ENCODE measurements at regions not wholly inside any gene's neighbourhood (a gene's known extent, or its start where the extent isn't known, plus 50 kb on each side); places are given as distances from the start of the nearest gene placed in this dataset.

DNA sequence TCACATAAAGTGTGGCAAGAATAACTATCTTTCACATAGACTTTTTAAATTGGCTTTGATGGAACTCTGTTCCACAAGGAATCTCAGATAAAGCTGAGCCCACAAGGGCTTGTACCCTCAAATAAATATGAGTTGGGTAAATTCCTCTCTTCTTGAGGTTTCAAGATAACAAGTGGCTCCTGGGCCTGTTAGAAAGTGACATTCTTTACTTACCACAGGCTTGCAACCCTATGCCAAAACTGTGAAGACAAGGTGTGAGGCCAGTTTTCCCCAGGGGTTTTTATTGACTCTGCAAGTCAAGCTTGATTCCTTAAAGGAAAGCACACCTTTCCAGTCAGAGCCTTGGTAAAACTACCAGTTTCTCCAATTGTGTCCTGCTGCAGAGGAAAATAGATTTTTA is 664.8 kb upstream of the GJE1 start:
- Histone ChIP-seq H3K4me2 (no peak overlapping the region), H3K4me3 (no peak overlapping the region), H3K27me3 (ENCODE audit: insufficient read depth, low read depth) (no peaks in the 10 kb centered on the region), H3F3A (ENCODE audit: insufficient read depth, low read depth) (peaks cover 6% of the 10 kb centered on the region; the same call in 1 of the 2 replicates), H3K4me1 (replicated peaks; ENCODE audit: insufficient read depth) (peaks cover 11% of the 10 kb centered on the region), H2AFZ (0 out of 2 replicates have a peak overlapping the region, but pooled peaks have one; percentile 27), H3K36me3 (ENCODE audit: low read depth) (no peaks in the 10 kb centered on the region), H3K27ac (no peak overlapping the region), H4K20me1 (ENCODE audit: insufficient read depth) (no peaks in the 10 kb centered on the region), H3K9me3 (ENCODE audit: insufficient read depth, low read depth) (no peaks in the 10 kb centered on the region), H3K79me2 (ENCODE audit: low read depth) (no peaks in the 10 kb centered on the region), H3K9me2 (ENCODE audit: insufficient read depth) (no peaks in the 10 kb centered on the region)
- no TSS peak for BruUV-seq (replicated peaks)
- TF ChIP-seq, protein P1, sequence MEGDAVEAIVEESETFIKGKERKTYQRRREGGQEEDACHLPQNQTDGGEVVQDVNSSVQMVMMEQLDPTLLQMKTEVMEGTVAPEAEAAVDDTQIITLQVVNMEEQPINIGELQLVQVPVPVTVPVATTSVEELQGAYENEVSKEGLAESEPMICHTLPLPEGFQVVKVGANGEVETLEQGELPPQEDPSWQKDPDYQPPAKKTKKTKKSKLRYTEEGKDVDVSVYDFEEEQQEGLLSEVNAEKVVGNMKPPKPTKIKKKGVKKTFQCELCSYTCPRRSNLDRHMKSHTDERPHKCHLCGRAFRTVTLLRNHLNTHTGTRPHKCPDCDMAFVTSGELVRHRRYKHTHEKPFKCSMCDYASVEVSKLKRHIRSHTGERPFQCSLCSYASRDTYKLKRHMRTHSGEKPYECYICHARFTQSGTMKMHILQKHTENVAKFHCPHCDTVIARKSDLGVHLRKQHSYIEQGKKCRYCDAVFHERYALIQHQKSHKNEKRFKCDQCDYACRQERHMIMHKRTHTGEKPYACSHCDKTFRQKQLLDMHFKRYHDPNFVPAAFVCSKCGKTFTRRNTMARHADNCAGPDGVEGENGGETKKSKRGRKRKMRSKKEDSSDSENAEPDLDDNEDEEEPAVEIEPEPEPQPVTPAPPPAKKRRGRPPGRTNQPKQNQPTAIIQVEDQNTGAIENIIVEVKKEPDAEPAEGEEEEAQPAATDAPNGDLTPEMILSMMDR (conservative IDR thresholded peaks at IDR 0.05) = no peak
- no peak for TF ChIP-seq EZH2 (IDR thresholded peaks at IDR 0.05; ENCODE audit: low read depth)
- ChIA-PET POLR2A (ENCODE audit: unreplicated experiment) (no interaction called here), CTCF (interaction anchor here (0.5 to 0.6 kb wide), 2 partner anchors 36 to 99 kb away, joined by 3 to 5 read pairs; no protein-coding TSS in a partner anchor)
- peak in 1 of 2 experiments; percentile 28 for DNase-seq
- intact Hi-C loops (cut with micrococcal nuclease; ENCODE audit: unreplicated experiment) = no loop called here

DNA sequence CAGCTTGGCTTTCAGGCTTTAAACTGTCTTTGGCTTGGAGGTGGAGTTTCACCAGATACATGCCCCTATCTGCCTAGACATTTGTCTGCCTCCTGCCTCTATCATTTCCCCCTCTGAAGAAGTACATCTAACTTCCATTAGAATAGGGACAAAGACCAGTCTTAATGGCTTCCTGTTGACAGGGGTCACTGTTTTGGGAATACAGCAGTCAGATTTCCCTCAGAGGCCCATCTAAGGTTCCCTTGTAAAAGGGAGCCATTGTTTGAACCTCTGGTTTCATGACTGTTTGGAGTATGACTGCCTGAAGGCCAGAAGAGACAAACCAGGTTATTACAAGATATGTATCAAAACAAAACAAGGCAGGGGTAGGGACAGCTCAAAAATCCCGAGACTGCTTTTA is 665.7 kb upstream of the GJE1 start:
- BruUV-seq (replicated peaks) = no TSS peak
- Histone ChIP-seq H3K9me3 (ENCODE audit: insufficient read depth, low read depth) (no peaks in the 10 kb centered on the region), H3K4me3 (no peak overlapping the region), H3K27ac (no peak overlapping the region), H3K79me2 (ENCODE audit: low read depth) (no peaks in the 10 kb centered on the region), H3K4me1 (replicated peaks; ENCODE audit: insufficient read depth) (peaks cover 11% of the 10 kb centered on the region), H3K9me2 (ENCODE audit: insufficient read depth) (no peaks in the 10 kb centered on the region), H3K36me3 (ENCODE audit: low read depth) (no peaks in the 10 kb centered on the region), H3K27me3 (ENCODE audit: insufficient read depth, low read depth) (no peaks in the 10 kb centered on the region), H3K4me2 (no peak overlapping the region), H4K20me1 (ENCODE audit: insufficient read depth) (no peaks in the 10 kb centered on the region), H2AFZ (no peak overlapping the region), H3F3A (ENCODE audit: insufficient read depth, low read depth) (peaks cover 6% of the 10 kb centered on the region; the same call in 1 of the 2 replicates)
- DNase-seq = no peak
- intact Hi-C loops (cut with micrococcal nuclease; ENCODE audit: unreplicated experiment) = no loop called here
- ChIA-PET CTCF (no interaction called here), POLR2A (ENCODE audit: unreplicated experiment) (interaction anchor here (0.6 to 0.7 kb wide), 2 partner anchors 16 to 90 kb away, joined by 4 to 7 read pairs; no protein-coding TSS in a partner anchor)
- TF ChIP-seq EZH2 (IDR thresholded peaks at IDR 0.05; ENCODE audit: low read depth) = no peak
- TF ChIP-seq, protein P1 (conservative IDR thresholded peaks at IDR 0.05) = no peak

DNA sequence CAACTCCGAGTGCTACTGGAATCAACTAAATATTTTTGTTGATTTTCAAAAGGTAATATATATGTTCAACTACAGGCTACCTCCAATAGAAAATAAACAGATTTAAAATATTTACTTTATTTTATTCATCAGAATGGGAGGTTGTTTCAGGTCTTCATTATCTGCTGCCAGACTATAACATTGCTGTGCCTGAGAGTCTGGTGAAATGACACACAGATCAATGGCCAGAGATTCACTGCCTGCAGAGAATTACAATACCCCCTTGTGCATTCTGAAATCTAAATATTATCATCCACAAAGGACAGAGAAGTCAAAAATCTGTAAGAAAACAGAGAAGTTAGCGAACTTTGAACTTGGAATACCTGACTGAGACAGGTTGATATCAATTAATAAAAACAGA is 667.8 kb upstream of the GJE1 start:
- DNase-seq = no peak
- H3K9me3 ChIP-seq (ENCODE audit: insufficient read depth, low read depth) = no peaks in the 10 kb centered on the region
- H3K4me1 ChIP-seq (replicated peaks; ENCODE audit: insufficient read depth) = peaks cover 11% of the 10 kb centered on the region
- intact Hi-C loops (cut with micrococcal nuclease; ENCODE audit: unreplicated experiment) = no loop called here
- no peaks in the 10 kb centered on the region for H3K27me3 ChIP-seq (ENCODE audit: insufficient read depth, low read depth)
- no peak overlapping the region for H2AFZ ChIP-seq
- H3K27ac ChIP-seq = no peak overlapping the region
- TF ChIP-seq, protein P1 (conservative IDR thresholded peaks at IDR 0.05) = no peak
- TF ChIP-seq EZH2 (IDR thresholded peaks at IDR 0.05; ENCODE audit: low read depth) = no peak
- CTCF ChIA-PET = no interaction called here
- H3K9me2 ChIP-seq (ENCODE audit: insufficient read depth) = no peaks in the 10 kb centered on the region
- H3K79me2 ChIP-seq (ENCODE audit: low read depth) = no peaks in the 10 kb centered on the region
- no peaks in the 10 kb centered on the region for H3K36me3 ChIP-seq (ENCODE audit: low read depth)
- no peak overlapping the region for H3K4me3 ChIP-seq
- no peaks in the 10 kb centered on the region for H4K20me1 ChIP-seq (ENCODE audit: insufficient read depth)
- H3K4me2 ChIP-seq = no peak overlapping the region
- H3F3A ChIP-seq (ENCODE audit: insufficient read depth, low read depth) = peaks cover 6% of the 10 kb centered on the region; the same call in 1 of the 2 replicates
- POLR2A ChIA-PET (ENCODE audit: unreplicated experiment) = no interaction called here
- BruUV-seq (replicated peaks) = no TSS peak

All from PC-9 (cell line).